ENCODE measurements at regions not wholly inside any gene's neighbourhood (a gene's known extent, or its start where the extent isn't known, plus 50 kb on each side); places are given as distances from the start of the nearest gene placed in this dataset.

DNA sequence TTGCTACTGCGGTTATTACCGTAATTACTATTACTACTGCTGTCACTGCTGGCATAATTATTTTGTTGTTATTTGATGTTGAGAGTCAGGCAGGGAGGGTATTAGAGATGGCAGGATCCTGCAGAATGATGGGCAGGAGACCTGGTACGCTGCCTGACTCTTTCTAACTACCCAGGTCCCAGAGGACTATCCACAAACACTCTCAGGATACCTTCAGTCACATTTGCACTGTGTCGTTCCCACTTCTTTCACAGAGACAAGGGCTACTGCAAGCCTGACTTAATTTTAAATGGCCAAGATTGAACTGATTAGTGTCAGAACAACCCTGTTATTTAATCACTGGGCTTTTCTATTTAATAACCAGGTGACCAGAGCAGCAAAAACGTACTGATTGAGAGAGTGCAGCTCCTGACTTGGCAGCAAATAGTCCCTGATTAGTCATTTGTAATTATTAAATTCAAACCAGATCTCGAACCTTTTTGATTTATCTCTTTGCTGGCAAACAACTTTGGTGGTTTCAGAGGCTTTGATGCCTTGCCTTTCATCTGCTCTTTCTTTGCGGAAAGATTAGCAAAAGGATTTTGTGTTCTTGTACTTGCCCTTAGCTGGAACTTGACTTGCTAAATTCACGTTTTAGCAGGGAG lies 88.8 kb upstream of the ARHGEF3 start:
- no peak for DNase-seq

DNA sequence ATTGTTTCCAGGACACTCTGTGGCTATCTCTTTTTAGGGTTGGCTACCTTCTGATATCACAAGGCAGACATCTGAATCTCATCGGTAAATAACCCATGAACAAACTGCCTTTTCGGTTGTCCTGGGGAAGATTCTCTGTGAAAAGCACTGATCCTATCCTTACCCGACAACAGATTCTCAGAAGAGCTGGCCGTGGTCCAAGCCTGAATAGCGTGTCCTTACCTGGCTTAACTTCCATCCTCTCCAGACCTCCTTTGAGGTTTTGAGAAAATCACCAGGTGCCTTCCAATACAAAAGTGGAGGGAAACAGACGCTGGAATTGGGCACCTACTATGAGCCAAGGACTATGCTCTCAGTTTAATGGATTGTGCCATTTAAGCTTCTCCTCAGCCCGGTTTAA lies 87.4 kb upstream of the ARHGEF3 start:
- DNase-seq, result no peak

DNA sequence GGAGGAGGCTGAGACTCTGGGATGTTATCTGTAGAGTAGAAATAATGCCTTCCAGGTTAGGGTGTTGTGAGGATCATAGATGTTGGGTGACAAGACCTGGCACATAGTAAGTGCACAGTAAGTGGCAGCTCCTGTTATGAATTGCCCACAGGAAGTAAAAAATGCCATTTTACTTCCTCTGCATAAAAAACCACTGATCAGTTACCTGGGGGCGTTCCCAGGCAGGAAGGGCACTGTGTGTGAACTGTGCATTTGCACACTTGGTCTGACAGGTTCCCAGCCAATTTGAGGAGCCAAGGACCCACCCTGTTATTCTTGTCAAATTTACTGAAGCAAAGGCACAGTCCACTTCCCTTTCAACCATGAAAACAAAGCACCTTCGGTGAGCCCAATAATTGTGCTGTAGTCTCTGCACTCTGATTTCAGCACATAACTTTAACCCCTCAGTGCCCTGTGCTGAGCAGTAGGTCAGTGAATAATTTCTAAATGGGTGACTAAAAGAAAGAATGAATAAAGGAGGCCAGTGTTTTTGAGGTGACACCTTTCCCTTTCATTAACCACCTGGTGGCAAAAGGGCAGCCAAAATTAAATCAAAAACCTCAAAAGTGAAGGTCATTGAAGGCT lies 85.8 kb upstream of the ARHGEF3 start:
- DNase-seq, result peak in 1 of 4 experiments; percentile 6

DNA sequence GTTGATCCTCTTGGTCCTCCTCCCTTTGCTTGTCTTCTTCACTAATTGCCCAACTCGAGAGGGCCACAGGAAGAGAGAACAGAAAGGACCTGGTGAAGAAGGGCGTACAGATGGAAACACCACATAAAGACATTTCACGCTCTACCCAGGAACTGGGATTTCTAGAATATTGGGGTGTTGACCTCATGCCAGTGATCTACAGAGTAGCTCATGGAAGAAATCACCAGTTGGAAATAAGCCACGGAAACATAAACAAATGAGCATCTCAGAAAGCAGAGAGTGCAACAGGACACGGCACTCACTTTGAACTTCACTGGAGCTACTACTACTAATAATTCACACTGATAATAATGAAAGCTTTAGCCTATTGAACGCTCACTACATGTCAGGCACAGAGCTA lies 84.6 kb upstream of the ARHGEF3 start:
- DNase-seq, result no peak

DNA sequence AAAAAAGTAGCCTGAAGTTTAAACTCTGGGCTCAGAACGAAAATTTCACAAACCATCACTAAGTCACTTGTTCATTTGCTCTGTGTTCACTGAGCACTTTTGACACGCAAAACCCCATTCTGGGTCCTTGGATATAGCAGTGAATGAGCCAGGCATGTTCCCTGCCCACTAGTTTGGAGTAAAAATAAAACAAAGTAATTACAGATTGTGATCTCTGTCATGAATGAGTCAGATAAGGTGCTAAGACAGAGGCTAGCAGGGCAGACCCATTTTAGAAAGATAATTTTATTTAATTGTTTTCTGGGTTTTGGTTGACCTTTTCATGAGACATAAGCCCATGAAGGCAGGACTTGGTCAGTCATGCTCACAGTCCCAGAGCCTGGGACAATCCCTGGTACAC lies 84.1 kb upstream of the ARHGEF3 start:
- no peak for DNase-seq

DNA sequence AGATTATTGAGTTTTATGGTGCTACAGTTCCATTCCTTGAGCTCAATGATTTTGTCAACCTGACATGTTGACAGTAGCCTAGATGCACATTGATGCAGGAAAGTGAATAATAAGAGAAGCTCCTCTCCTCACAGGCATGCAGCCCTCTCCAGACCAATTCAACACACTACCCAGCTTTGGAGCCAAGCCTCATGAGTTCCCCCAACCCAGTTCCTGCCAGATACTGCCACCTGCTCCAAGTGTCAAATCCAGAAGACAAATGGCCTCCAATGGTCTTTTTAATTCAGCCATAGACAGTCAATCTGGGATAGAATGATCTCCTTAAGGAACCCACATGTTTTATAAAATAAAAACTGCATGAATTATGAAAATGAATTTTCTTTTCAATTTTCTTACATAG lies 83.7 kb upstream of the ARHGEF3 start:
- DNase-seq, result no peak

DNA sequence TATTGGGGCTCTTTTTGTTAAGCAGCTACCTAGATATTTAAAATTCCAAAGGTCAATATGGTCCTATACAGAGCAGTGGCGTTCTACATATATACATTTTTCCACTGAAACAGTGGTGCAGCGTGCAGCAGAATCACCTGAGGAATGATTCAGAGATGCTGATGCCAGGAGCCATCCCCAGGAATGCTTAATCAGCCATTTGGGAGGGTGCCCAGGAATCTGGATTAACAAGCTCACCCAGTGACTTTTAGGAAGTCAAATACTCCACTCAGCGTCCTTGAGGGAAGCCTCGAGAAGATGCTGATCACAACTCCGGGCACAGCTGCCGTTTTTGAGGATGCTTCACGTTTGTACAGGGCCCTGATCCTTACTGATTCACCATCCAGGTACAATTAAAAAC lies 82.6 kb upstream of the ARHGEF3 start:
- DNase-seq, result no peak

DNA sequence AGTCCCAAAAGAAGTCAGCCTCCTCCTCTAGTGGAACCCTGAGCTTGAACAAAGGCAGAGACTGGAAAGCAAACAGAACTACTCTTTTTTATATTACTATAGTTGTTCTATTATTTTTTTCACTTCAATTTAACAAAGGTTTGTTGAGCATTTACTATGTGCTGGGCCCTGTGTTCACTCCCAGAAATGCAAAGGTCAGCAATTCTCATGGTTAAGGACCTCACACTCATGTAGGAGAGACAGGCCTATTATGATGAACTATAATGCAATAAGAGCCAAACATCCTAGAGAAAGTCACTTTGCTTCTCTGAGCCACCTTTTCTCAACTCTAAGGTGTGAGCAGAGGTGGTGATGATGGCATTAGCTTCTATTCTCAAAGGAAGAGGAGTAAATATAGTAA lies 82.1 kb upstream of the ARHGEF3 start:
- no peak for DNase-seq

DNA sequence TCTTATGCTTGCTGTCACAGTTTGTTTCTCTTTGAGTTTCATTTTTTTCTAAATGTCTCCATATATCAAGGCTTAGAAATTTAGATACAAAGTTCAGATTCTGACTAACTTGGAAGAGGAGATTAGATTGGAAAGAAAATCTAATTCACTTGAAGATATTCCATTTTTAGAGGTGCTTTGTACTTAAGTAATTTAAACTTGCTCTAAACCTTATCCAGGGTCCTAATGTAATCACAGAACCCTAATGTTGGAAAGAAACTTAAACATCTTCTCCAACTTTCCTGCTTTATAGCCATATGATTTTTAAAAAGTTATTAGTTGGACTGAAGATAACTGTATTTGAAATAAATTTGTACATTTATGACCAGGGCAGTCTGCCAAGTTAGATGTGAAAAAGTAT lies 81.1 kb upstream of the ARHGEF3 start:
- no peak for DNase-seq

DNA sequence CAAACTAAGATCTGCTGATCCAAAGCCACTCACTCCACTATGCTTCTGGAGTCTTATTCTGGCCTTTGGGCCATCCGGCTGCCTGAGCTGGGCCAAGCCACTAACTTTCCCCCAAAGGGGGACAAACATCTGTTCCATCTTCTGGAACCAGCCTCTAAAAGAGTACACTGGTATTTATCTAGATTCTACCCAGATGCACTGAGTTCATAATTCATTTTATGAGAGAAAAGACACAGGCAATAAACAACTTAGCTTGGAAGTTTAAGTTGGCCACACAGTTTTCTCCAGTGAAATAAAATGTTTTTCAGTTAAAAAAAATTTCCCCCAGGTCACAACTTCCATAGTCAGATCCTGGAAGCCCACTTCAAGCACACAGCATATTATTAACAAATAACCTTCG lies 80.1 kb upstream of the ARHGEF3 start:
- no peak for DNase-seq

DNA sequence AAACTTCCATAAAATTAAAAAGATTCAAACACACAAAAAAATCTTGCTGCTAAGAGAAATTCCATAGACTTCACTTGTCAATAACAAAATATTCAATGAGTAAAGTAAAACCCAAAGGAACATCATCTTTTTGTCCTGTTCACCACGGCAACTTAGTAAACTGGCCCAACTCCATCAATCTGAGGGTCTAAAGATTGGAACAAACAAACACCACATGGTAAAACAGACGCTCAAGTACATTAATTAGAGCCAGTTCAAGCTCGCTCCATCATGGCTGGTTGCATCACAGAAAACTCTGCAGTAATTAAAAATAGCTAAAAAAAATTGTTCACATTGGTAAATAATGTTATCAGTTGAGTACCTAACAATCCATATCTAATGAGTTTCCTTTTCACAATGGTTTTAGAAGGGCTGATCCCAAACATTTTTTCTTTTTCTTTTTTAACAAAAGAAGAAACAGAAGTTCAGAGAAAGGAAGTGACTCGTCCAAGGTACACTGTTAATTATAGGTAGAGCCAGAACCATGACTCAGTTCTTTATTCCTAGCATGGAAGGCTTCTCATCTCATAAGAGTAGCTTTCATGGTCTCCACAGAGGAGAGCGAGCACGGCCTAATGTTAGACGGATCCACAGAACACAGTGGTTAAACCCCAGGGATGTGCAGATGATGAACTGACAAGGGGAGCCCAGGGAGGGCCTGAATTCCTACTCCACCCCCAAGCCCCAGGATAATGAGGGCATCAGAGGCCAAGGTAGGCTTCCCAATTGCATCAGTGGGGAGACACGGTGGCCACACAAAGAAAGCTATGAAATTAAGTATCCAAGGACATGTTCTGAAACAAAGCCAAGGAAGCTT lies 79.2 kb upstream of the ARHGEF3 start:
- DNase-seq, result no peak

DNA sequence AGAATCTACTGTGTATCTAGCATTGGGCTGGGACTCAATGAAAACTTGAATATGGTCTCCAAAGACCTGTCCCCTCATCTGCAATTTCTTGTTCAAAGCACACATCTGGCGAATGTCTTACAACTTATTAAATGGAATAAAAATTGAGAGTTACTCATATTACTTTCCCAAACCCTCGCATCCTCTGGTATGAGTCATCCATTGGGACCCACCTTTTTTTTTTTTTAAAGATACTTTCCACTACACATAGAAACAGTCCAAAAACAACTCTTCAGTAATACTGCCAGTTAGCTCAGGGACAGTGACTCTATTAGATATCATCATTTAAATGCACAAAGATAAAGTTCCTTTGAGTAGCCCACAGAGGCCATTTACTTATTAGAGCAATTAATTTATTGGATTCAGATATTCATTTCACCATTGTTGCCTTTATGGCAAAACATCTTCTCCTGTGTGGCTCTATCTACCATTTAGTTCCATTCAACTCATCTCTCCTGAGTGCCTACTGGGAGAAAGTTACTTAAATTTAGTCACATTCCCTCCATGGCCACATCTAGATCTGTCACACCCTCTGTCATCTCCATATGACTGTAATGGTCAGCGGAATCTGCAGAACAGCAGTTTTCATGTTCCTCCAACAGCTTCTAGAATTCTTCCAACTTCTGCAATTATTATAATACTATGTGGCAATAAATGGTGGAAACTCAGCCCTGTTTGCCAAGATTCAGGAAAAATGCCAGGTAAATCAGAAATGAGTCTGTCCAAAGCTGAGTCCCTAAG lies 77.9 kb upstream of the ARHGEF3 start:
- no peak for DNase-seq

DNA sequence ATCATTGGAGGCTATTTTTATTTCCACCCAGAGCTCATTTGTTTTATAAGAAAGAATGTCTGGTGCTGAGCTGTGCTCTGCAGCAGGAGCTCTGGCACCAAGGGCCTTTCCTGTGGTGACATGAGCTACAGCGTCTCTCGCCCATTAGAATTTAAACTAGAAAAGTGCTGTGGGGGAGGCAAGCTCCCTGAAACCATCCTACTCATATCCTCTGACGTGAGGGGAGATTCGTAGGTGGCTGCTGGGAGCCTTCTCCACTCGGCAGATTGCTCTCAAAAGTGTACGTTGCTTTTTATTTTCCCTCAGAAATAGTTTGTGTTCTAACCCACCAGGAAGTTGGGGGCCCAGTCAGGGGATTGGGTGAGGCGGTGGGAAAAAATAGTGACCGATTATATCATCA lies 76.3 kb upstream of the ARHGEF3 start:
- peak in 1 of 4 experiments; percentile 29 for DNase-seq

DNA sequence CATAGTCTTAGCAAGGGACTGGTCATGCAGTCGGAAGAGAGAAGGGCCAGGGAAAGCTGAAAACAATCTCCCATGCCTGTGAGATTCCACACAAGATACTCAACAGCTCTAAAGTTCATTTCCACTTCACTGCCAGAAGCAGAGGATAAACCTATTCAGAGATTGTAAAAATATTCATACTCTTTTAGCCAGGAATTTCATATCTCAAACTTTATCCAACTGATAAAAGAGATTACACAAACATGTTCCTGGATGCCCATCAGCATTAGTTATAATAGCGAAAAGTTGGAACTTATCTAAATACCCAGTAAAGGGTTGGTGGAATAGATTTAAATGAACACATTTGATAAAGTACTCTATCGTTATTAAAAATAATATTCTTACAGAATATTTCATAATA lies 75.2 kb upstream of the ARHGEF3 start:
- DNase-seq, result no peak

DNA sequence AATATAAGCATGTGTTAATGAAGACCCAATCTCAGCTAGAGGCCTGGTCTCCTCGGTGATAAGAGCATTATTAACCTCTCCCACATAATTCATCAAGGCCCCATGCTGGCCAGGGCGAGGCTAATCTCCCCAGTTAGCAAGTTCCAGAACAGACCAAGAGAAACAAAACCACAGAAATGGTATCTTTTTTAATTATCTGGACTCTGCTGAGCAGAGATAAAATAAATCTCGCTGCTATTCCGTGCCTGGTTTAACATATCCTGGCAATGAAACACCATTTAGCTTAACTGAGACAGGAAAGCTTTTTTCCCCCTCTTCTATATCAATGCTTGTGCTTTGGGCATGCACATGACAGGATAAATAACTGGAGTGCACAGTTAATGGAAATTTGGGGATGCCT lies 72.5 kb upstream of the ARHGEF3 start:
- no peak for DNase-seq

DNA sequence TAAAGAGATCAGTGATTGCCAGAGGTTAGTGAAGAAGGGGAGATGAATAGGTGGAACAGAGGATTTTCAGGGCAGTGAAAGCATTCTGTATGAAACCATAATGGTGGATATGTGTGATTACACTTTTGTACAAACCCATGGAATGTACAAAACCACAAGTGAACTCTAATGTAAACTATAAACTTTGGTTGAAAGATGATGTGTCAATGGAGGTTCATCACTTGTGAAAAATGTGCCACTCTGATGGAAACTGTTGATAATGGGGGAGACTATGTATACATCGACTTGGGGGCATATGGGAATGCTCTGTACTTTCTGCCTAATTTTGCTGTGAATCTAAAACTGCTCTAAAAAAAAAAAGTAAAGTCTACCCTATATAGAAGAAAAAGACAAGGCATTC lies 68.7 kb upstream of the ARHGEF3 start:
- DNase-seq, result no peak

DNA sequence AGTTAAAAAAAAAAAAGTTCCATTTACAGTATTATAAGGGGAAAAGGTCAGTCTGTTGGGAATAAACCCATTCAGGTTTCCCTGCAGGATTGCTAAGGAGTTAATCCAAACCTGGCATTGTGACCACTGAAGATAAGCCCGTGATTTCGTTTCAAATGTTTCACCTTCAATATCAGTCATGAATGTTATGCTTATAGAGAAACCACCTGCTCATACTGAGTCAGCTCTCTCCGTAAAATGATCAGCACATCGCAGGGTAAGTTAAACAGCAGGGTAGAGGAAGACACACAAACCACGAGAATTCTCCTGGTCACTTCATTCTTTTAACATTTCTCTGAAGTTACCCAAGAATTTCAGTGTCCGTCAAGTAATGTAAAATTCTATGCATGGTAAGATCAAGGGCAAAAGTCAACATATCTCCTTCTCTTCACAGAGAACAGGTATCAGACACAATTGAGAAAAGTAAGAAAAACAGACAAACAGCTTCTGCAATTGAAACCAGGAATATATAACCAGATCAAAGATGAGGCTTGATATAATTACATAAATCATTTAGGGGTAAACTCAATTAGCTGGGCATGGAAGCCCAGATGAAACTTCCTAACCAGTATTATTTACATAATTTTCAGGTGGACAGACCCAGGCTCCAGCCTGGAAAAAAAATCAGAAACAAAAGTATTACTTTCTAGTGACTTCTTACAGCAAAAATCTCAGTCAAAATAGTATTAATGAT lies 67.6 kb upstream of the ARHGEF3 start:
- DNase-seq, result no peak

DNA sequence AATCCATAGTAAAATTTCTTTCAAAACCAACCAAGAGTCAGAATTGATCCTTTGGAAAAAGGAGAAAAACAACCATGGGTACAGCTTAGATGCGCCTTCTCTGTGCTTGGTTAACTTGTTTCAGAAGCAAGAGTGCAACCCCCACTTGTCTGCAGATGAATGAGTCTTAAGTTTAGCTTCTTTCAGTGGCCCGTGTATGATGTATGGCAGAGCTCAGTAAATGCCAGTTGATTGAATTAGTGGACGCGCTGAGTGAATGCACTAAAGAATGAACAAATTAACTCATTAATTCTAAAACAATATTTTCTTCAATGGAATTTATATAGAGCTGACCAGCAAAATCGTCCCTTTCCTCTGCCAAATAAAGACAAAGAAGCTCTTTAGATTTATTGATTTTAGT lies 67.0 kb upstream of the ARHGEF3 start:
- DNase-seq, result no peak

DNA sequence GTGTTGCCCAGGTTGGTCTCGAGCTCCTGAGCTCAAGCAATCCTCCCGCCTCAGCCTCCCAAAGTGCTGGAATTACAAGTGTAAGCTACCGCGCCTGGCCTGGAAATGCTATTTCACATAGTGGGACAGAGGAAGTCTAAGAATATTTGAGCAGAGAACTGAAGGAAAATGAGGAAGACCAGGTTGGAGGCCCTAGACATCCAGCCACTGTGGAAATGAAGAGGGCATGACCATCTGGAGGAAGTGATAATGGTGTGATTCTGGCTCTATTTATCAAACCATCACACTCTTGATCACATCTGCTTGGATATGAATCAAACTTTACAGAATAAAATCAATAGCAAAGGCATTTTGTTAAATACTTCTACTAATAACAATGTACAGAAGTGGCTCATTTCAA lies 65.9 kb upstream of the ARHGEF3 start:
- no peak for DNase-seq

DNA sequence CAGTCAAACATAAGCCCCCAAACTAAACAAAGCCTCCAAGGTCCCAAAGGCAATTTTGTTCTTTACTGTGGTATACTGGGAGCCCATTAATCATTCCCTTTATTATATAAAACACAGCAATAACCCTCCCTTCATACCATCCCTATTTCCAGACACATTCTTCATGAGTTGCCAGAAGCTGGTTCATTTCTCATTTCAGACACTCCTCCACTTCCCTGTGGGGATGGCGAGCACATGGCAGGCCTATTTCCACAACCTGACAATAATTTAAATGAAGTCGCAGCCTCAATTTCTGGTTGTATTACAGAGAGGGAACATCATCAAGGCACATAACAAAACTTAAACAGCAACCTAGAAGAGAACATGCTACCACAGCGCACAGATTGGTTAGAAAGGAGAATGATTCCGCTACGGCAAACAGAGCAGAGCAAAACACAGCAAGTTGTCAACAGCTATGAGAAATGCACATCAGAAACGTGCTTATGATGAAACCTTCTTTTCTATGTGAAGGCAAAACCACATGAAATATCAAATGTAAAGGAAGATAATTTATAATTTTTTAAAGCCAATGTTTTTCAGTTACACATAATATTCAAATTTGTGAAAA lies 63.3 kb upstream of the ARHGEF3 start:
- DNase-seq, result no peak

DNA sequence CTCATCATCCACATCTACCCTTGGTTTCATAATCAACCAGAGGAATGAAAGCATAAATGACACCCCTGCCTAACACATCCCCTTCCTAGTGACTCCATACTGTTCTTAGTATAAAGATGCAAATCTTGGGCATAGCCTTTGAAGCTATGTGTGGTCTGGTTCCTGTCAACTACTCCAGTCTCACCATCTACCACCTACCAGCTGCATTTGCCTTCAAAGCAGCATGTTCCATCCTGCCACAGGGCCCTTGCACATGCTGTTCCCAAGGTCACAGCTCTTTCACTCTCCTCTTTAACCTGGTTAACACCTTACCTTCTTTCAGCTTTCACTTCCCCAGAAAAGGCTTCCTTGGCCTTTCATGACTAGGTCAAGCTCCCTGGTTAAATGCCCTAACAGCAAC lies 62.3 kb upstream of the ARHGEF3 start:
- DNase-seq, result no peak

DNA sequence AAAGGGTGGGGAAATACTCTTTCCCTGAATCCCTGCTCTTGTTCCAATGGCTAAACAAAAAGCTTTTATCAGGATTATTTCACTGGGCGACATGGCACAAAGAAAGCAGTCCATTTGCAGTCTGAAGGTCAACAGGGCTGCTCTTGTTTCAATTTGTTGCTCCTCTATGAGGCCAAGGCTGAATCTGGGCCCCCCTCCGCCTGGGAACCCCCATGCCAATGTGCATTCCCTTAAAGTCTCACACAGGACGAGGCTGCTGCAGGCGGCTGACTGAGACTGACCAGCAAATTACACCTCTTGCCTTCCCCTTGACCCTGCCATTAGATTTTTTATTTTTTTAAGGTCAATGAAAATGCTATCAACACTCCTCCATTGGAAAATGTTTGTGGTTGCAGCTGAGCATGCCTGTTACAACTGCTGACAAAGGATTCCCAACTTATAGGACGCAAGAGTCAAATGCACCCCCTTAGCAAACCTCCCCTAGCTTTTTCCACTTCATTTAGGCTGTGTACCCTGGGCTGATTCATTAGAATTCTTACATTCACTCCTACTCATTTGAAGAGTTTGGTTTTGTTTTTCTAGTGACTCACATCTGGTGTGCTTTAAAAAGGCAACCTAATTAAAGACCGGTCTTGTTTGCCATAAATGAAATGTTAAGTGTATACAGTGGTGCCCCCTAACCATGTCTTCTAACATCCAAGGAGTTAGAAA lies 60.8 kb upstream of the ARHGEF3 start:
- no peak for DNase-seq
